ENCODE measurements at regions not wholly inside any gene's neighbourhood (a gene's known extent, or its start where the extent isn't known, plus 50 kb on each side); places are given as distances from the start of the nearest gene placed in this dataset.

GRCh38 chr5:166091931-166092330 is 2199.5 kb upstream of the WWC1 start:
- Histone ChIP-seq H3K27ac (no peak overlapping the region), H3K9me2 (ENCODE audit: insufficient read depth) (no peaks in the 10 kb centered on the region), H3K79me2 (ENCODE audit: insufficient read depth) (no peaks in the 10 kb centered on the region), H3K36me3 (ENCODE audit: low read depth) (no peaks in the 10 kb centered on the region), H3K27me3 (replicated peaks; ENCODE audit: insufficient read depth) (no peaks in the 10 kb centered on the region), H4K20me1 (ENCODE audit: insufficient read depth) (no peaks in the 10 kb centered on the region), H3K9me3 (ENCODE audit: low read depth) (no peaks in the 10 kb centered on the region), H3F3A (ENCODE audit: insufficient read depth) (no peaks in the 10 kb centered on the region), H3K4me1 (ENCODE audit: insufficient read depth) (no peaks in the 10 kb centered on the region), H2AFZ (no peak overlapping the region), H3K4me3 (no peak overlapping the region), H3K4me2 (ENCODE audit: unreplicated experiment) (no peak overlapping the region), H3K9ac (no peak overlapping the region)
- in situ Hi-C loops (cut with MboI), result no loop called here
- no peak for DNase-seq
- 60 to 62% methylated on average over 1 of the region's 1 CpG for WGBS, 2 experiments (ENCODE audit: low coverage in 1 of 2, low lambda C conversion rate in 2 of 2, missing lambda C conversion rate in 2 of 2)
- no peak for TF ChIP-seq EZH2 (IDR thresholded peaks at IDR 0.05; ENCODE audit: insufficient read depth, poor library complexity, severe bottlenecking)
- no peak for TF ChIP-seq EZH2phosphoT487 (IDR thresholded peaks at IDR 0.05; ENCODE audit: insufficient read depth, low read depth)

GRCh38 chr5:166093312-166093711 is 2198.1 kb upstream of the WWC1 start:
- WGBS, 2 experiments (ENCODE audit: low coverage in 1 of 2, low lambda C conversion rate in 2 of 2, missing lambda C conversion rate in 2 of 2), result 11 to 14% methylated on average over 4 of the region's 4 CpGs
- in situ Hi-C loops (cut with MboI), result no loop called here

GRCh38 chr5:166102947-166103346 is 2188.5 kb upstream of the WWC1 start:
- no peaks in the 10 kb centered on the region for H3F3A ChIP-seq (ENCODE audit: insufficient read depth)
- TF ChIP-seq EZH2phosphoT487 (IDR thresholded peaks at IDR 0.05; ENCODE audit: insufficient read depth, low read depth) (no peak), EZH2 (IDR thresholded peaks at IDR 0.05; ENCODE audit: insufficient read depth, poor library complexity, severe bottlenecking) (no peak)
- no peaks in the 10 kb centered on the region for H3K9me3 ChIP-seq (ENCODE audit: low read depth)
- H3K9ac ChIP-seq, result no peak overlapping the region
- H4K20me1 ChIP-seq (ENCODE audit: insufficient read depth), result no peaks in the 10 kb centered on the region
- no peaks in the 10 kb centered on the region for H3K9me2 ChIP-seq (ENCODE audit: insufficient read depth)
- no peak overlapping the region for H2AFZ ChIP-seq
- in situ Hi-C loops (cut with MboI), result no loop called here
- no peak overlapping the region for H3K4me3 ChIP-seq
- no peak for DNase-seq
- H3K4me1 ChIP-seq (ENCODE audit: insufficient read depth), result no peaks in the 10 kb centered on the region
- no peaks in the 10 kb centered on the region for H3K27me3 ChIP-seq (replicated peaks; ENCODE audit: insufficient read depth)
- H3K27ac ChIP-seq, result no peak overlapping the region
- H3K4me2 ChIP-seq (ENCODE audit: unreplicated experiment), result no peak overlapping the region
- H3K79me2 ChIP-seq (ENCODE audit: insufficient read depth), result no peaks in the 10 kb centered on the region
- 51 to 56% methylated on average over 10 of the region's 10 CpGs for WGBS, 2 experiments (ENCODE audit: low coverage in 1 of 2, low lambda C conversion rate in 2 of 2, missing lambda C conversion rate in 2 of 2)
- H3K36me3 ChIP-seq (ENCODE audit: low read depth), result no peaks in the 10 kb centered on the region

More at GRCh38 chr5:166093312-166093711, 2198.1 kb upstream of the WWC1 start:
- no peaks in the 10 kb centered on the region for H4K20me1 ChIP-seq (ENCODE audit: insufficient read depth)
- no peak overlapping the region for H3K27ac ChIP-seq
- H3K9ac ChIP-seq, result no peak overlapping the region
- no peak overlapping the region for H2AFZ ChIP-seq
- no peaks in the 10 kb centered on the region for H3K36me3 ChIP-seq (ENCODE audit: low read depth)
- H3K9me2 ChIP-seq (ENCODE audit: insufficient read depth), result no peaks in the 10 kb centered on the region
- no peaks in the 10 kb centered on the region for H3F3A ChIP-seq (ENCODE audit: insufficient read depth)
- no peaks in the 10 kb centered on the region for H3K27me3 ChIP-seq (replicated peaks; ENCODE audit: insufficient read depth)
- TF ChIP-seq EZH2phosphoT487 (IDR thresholded peaks at IDR 0.05; ENCODE audit: insufficient read depth, low read depth), result no peak
- TF ChIP-seq EZH2 (IDR thresholded peaks at IDR 0.05; ENCODE audit: insufficient read depth, poor library complexity, severe bottlenecking), result no peak
- no peak overlapping the region for H3K4me2 ChIP-seq (ENCODE audit: unreplicated experiment)
- no peaks in the 10 kb centered on the region for H3K4me1 ChIP-seq (ENCODE audit: insufficient read depth)
- no peaks in the 10 kb centered on the region for H3K9me3 ChIP-seq (ENCODE audit: low read depth)
- no peak for DNase-seq
- no peak overlapping the region for H3K4me3 ChIP-seq
- no peaks in the 10 kb centered on the region for H3K79me2 ChIP-seq (ENCODE audit: insufficient read depth)

DNA sequence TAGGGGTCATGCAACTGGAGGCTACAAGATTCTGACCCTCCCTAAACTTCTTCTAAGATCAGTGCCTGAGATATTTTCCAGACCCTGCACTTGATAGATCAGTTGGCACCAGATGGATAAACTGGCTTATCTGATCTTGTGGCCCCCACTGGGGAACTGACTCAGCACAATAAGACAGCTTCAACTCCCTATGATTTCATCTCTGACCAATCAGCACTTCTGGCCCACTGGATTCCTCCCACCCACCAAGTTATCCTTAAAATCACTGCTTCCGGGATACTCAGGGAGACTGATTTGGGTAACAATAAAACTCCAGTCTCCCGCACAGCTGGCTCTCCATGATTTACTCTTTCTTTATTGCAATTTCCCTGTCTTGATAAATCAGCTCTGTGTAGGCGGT is 2180.4 kb upstream of the WWC1 start:
- Histone ChIP-seq H3K79me2 (ENCODE audit: insufficient read depth) (no peaks in the 10 kb centered on the region), H3K27me3 (replicated peaks; ENCODE audit: insufficient read depth) (no peaks in the 10 kb centered on the region), H3K9ac (no peak overlapping the region), H3K36me3 (ENCODE audit: low read depth) (no peaks in the 10 kb centered on the region), H3K4me2 (ENCODE audit: unreplicated experiment) (no peak overlapping the region), H3K9me3 (ENCODE audit: low read depth) (no peaks in the 10 kb centered on the region), H3K4me3 (no peak overlapping the region), H2AFZ (no peak overlapping the region), H3K9me2 (ENCODE audit: insufficient read depth) (no peaks in the 10 kb centered on the region), H3K27ac (no peak overlapping the region), H4K20me1 (ENCODE audit: insufficient read depth) (no peaks in the 10 kb centered on the region), H3K4me1 (ENCODE audit: insufficient read depth) (no peaks in the 10 kb centered on the region), H3F3A (ENCODE audit: insufficient read depth) (no peaks in the 10 kb centered on the region)
- in situ Hi-C loops (cut with MboI), result no loop called here
- WGBS, 2 experiments (ENCODE audit: low coverage in 1 of 2, low lambda C conversion rate in 2 of 2, missing lambda C conversion rate in 2 of 2), result 30 to 33% methylated on average over 3 of the region's 3 CpGs
- no peak for DNase-seq
- TF ChIP-seq EZH2 (IDR thresholded peaks at IDR 0.05; ENCODE audit: insufficient read depth, poor library complexity, severe bottlenecking) (no peak), EZH2phosphoT487 (IDR thresholded peaks at IDR 0.05; ENCODE audit: insufficient read depth, low read depth) (no peak)
